HCT116 (cell line): ENCODE measurements at regions not wholly inside any gene's neighbourhood (a gene's known extent, or its start where the extent isn't known, plus 50 kb on each side); places are given as distances from the start of the nearest gene placed in this dataset.

Experiments
- ATAC-seq: fragments of 200-7000 bp; cut with Tn5 transposase; 2 replicates; pipeline ENCODE4 v1.9.1; 2020; ENCODE audit warnings: mild to moderate bottlenecking, moderate library complexity
- BruUV-seq: library from RNA; stranded (reverse); fragments of 400-500 nt; replicated peaks from 2 replicates; lab custom pipeline; 2021; lab: Mats Ljungman, UMichigan
- CTCF ChIA-PET: fragments of 300-600 bp; sonication (Branson Sonifier 250); formaldehyde crosslinking; loops from one replicate; lab custom pipeline; 2021; ENCODE audit warnings: antibody characterized with exemption; lab: Charles Lee
- POLR2A ChIA-PET: fragments of 300-600, 350-600 bp; sonication (Branson Sonifier 250); formaldehyde crosslinking; loops from one replicate; lab custom pipeline; 2021; ENCODE audit warnings: antibody characterized with exemption; lab: Charles Lee
- RAD21 ChIA-PET, 2 experiments: fragments of 300-600 bp; sonication (Branson Sonifier 250); formaldehyde crosslinking; loops; one replicate each; lab custom pipeline; 2023; ENCODE audit warnings: low total read pairs in 2 of 2; ENCODE audit not compliant: uncharacterized antibody in 2 of 2, unreplicated experiment in 2 of 2, low non-redundant PET in 1 of 2; lab: Charles Lee
- DNase-seq: peaks from one replicate; pipeline ENCODE4 v3.0.0-alpha.2; 2010; ENCODE audit warnings: low read depth, low spot score
- H2AFZ ChIP-seq: fragments of 200-600 bp; shearing (Covaris generic), sonication (generic); 2 replicates; pipeline ENCODE4 v1.6.1; 2017; ENCODE audit warnings: low read depth, mixed run types, mixed read lengths, antibody characterized with exemption, low read length; ENCODE audit not compliant: poor library complexity, severe bottlenecking
- H3K27ac ChIP-seq: 2 replicates; pipeline ENCODE4 v1.5.1; 2012; ENCODE audit warnings: low read depth, low read length
- H3K27me3 ChIP-seq: fragments of 200-600 bp; sonication (generic); 2 replicates; pipeline ENCODE4 v1.6.1; 2016; ENCODE audit warnings: mixed run types, low read length, mixed read lengths; ENCODE audit not compliant: insufficient read depth
- H3K36me3 ChIP-seq, 2 experiments: fragments of 200-500 bp in 1 of 2; fragments of 200-600 bp in 1 of 2; sonication (Bioruptor generic) in 1 of 2; sonication (generic) in 1 of 2; 2 replicates each; pipeline versions ENCODE4 v1.5.1 to v1.6.1; 2014 to 2016; ENCODE audit warnings: low read length in 2 of 2, inconsistent platforms in 1 of 2, mixed read lengths in 1 of 2, mixed run types in 1 of 2; ENCODE audit not compliant: insufficient read depth in 2 of 2, control insufficient read depth in 1 of 2
- H3K4me1 ChIP-seq, 2 experiments: fragments of 200-600 bp in 1 of 2; sonication (generic) in 1 of 2; 2 replicates each; pipeline versions ENCODE4 v1.5.1 to v1.6.1; 2012 to 2017; ENCODE audit warnings: low read length in 2 of 2, inconsistent platforms in 1 of 2, mild to moderate bottlenecking in 1 of 2, mixed read lengths in 1 of 2, mixed run types in 1 of 2, moderate library complexity in 1 of 2; ENCODE audit not compliant: insufficient read depth in 2 of 2, control insufficient read depth in 1 of 2
- H3K4me2 ChIP-seq: fragments of 200-600 bp; sonication (generic); 2 replicates; pipeline ENCODE4 v1.6.1; 2017; ENCODE audit warnings: mixed run types, low read length, mixed read lengths
- H3K4me3 ChIP-seq, 2 experiments: fragments of 200-600 bp in 1 of 2; sonication (generic) in 1 of 2; replicated peaks in 1 of 2; 2 replicates each; pipeline ENCODE4 v1.5.1; 2011 to 2016; ENCODE audit warnings: low read length in 2 of 2, control low read depth in 1 of 2, low read depth in 1 of 2, mild to moderate bottlenecking in 1 of 2, mixed read lengths in 1 of 2, mixed run types in 1 of 2
- H3K79me2 ChIP-seq: fragments of 200-600 bp; sonication (generic); 2 replicates; pipeline ENCODE4 v1.6.1; 2017; ENCODE audit warnings: mild to moderate bottlenecking, mixed run types, low read length, moderate library complexity, mixed read lengths; ENCODE audit not compliant: insufficient read depth
- H3K9ac ChIP-seq: fragments of 200-600 bp; sonication (generic); 2 replicates; pipeline ENCODE4 v1.6.1; 2016; ENCODE audit warnings: low read length, mixed read lengths
- H3K9me2 ChIP-seq: fragments of 200-600 bp; sonication (generic), shearing (Covaris generic); 2 replicates; pipeline ENCODE4 v1.6.1; 2017; ENCODE audit warnings: mixed run types, mild to moderate bottlenecking, moderate library complexity; ENCODE audit not compliant: insufficient read depth
- H3K9me3 ChIP-seq, 2 experiments: fragments of 200-500 bp in 1 of 2; fragments of 200-600 bp in 1 of 2; sonication (Bioruptor generic) in 1 of 2; sonication (generic) in 1 of 2; 2 replicates each; pipeline ENCODE4 v1.6.1; 2014 to 2017; ENCODE audit warnings: low read length in 2 of 2, mixed read lengths in 2 of 2, inconsistent platforms in 1 of 2, low read depth in 1 of 2, mild to moderate bottlenecking in 1 of 2, mixed run types in 1 of 2, moderate library complexity in 1 of 2; ENCODE audit not compliant: control insufficient read depth in 1 of 2, insufficient read depth in 1 of 2
- H4K20me1 ChIP-seq: fragments of 200-600 bp; sonication (generic), shearing (Covaris generic); 2 replicates; pipeline ENCODE4 v1.6.1; 2017; ENCODE audit warnings: mixed run types, mild to moderate bottlenecking, moderate library complexity; ENCODE audit not compliant: insufficient read depth
- ATF3 ChIP-seq: IDR thresholded peaks from 2 replicates; pipeline ENCODE4 v1.6.1; 2012
- EGR1 ChIP-seq: IDR thresholded peaks from 2 replicates; pipeline ENCODE4 v1.6.1; 2012; ENCODE audit warnings: low read depth
- EZH2phosphoT487 ChIP-seq: fragments of 200-600 bp; IDR thresholded peaks from 2 replicates; pipeline ENCODE4 v1.6.1; 2018; ENCODE audit warnings: antibody characterized with exemption, borderline replicate concordance
- POLR2A ChIP-seq: IDR thresholded peaks from 2 replicates; pipeline ENCODE4 v1.7.0; 2011; ENCODE audit warnings: borderline replicate concordance; ENCODE audit not compliant: insufficient read depth, insufficient read length; ENCODE audit errors: extremely low read depth
- POLR2AphosphoS5 ChIP-seq: IDR thresholded peaks from 2 replicates; pipeline ENCODE4 v1.6.1; 2011; ENCODE audit warnings: mild to moderate bottlenecking, low read depth, low read length, moderate library complexity
- SIN3A ChIP-seq: IDR thresholded peaks from 2 replicates; pipeline ENCODE4 v1.6.1; 2012; ENCODE audit warnings: low read depth
- SRF ChIP-seq: IDR thresholded peaks from 2 replicates; pipeline ENCODE4 v1.6.1; 2012; ENCODE audit warnings: low read depth
- TCF7L2 ChIP-seq: IDR thresholded peaks from 2 replicates; pipeline ENCODE4 v1.7.0; 2011; ENCODE audit warnings: borderline replicate concordance, inconsistent platforms; ENCODE audit not compliant: insufficient read depth, insufficient read length; ENCODE audit errors: extremely low read depth
- ZBTB33 ChIP-seq: IDR thresholded peaks from 2 replicates; pipeline ENCODE4 v1.6.1; 2011; ENCODE audit warnings: mild to moderate bottlenecking, low read length, moderate library complexity; ENCODE audit not compliant: insufficient replicate concordance; ENCODE audit errors: extremely low read depth
- intact Hi-C: fragments of 100-400 bp; cut with micrococcal nuclease; formaldehyde crosslinking; loops from 2 replicates; pipeline ENCODE4 v1.10.0; 2022
- TF ChIP-seq, protein P1 (sequence below): IDR thresholded peaks from 2 replicates; pipeline ENCODE4 v1.6.1; 2012

DNA sequence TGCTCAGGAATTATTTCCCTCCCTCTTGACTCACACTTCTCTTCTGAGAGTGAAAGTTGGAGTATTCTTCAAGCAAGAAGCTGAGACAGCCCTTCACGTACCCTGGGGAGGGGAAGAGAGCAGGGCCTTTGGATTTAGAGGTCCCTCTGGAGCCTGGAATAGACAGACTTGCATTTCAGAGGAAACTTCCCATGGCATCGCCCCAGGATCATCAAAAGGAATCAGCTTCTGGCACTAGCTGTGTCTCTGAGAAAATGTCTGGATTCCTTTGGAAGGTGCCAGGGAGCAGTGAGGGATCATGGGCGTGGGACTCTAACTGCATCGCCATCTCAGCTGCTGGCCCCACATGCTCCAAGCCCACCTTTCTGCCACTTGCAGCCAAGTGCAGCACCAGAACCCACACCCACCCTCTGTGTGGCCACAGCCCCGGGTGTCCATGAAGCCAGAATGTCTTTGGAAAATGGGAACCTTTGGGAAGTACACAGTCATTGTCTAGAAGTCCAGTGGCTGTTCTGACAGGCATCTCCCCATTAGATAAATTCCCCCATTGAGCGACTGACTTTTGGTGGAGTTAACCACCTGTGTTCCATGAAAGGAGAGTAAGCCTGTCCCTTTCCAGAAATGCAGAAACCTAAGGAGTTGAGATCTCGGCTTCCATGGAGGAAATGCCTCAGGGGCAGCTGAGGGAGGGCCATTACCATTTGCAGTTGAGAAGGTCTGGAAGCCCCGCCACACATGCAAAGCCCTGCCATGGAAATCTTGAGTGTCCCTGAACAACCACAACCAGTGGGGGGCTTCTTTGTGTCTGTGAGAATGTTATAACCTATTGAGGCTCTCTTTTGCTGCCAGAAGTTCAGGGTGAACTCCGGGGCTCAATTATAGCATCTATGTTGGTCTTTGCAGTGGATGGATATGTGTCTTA, 57.8 kb upstream of the GDF10 start:
- TF ChIP-seq, protein P1, sequence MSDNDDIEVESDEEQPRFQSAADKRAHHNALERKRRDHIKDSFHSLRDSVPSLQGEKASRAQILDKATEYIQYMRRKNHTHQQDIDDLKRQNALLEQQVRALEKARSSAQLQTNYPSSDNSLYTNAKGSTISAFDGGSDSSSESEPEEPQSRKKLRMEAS, result no peak
- TF ChIP-seq EGR1 (no peak), POLR2A (no peak), EZH2phosphoT487 (no peak), ZBTB33 (no peak), POLR2AphosphoS5 (no peak), ATF3 (no peak), TCF7L2 (no peak), SRF (no peak), SIN3A (no peak)
- POLR2A ChIA-PET, result no interaction called here
- H3K9ac ChIP-seq, result no peak overlapping the region
- DNase-seq (no peak), ATAC-seq (no peak)
- no peaks in the 10 kb centered on the region for H3K4me1 ChIP-seq
- H3K27me3 ChIP-seq, result peaks cover 14% of the 10 kb centered on the region; the same call in 1 of the 2 replicates
- BruUV-seq, result no TSS peak
- H3K4me3 ChIP-seq, result no peak overlapping the region
- no peaks in the 10 kb centered on the region for H3K36me3 ChIP-seq
- H2AFZ ChIP-seq, result no peak overlapping the region
- H3K9me3 ChIP-seq, result no peaks in the 10 kb centered on the region
- no peak overlapping the region for H3K27ac ChIP-seq
- no peaks in the 10 kb centered on the region for H3K79me2 ChIP-seq
- CTCF ChIA-PET, result no interaction called here
- no peak overlapping the region for H3K4me2 ChIP-seq
- intact Hi-C loops, result no loop called here
- RAD21 ChIA-PET, result no interaction called here
- no peaks in the 10 kb centered on the region for H4K20me1 ChIP-seq
- no peaks in the 10 kb centered on the region for H3K9me2 ChIP-seq
